ENCODE measurements at regions not wholly inside any gene's neighbourhood (a gene's known extent, or its start where the extent isn't known, plus 50 kb on each side); places are given as distances from the start of the nearest gene placed in this dataset.

DNA sequence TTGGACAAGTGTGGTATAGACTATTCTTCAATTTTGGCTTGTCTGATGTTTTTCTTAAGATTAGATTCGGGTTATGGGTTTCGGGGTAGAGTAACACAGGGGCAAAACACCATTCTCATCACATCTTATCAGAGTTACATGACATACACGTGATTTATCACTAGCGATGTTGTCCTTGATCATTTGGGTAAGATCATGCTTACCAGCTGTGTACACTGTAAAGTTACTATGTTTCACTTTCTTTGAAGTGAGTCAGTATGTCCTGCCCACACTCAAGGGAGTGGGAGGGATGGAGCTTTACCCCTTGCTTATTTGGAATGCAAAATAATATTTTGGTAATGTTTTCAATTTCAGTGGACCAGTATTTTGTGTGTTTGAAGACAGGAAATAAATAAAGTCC is 101.8 kb upstream of the TAF11L2 start:
- H3K9me3 ChIP-seq (replicated peaks; ENCODE audit: control insufficient read depth, insufficient read depth, low read length): no peaks in the 10 kb centered on the region
- H3K4me3 ChIP-seq (replicated peaks in 1 of 3; ENCODE audit: insufficient read depth in 1 of 3, low read depth in 1 of 3, low read length in 3 of 3): no peak overlapping the region
- ChIA-PET POLR2A (no interaction called here), CTCF (no interaction called here)
- no peak overlapping the region for H3K27ac ChIP-seq (ENCODE audit: insufficient read depth, low read depth, low read length)
- TF ChIP-seq GATA2 (IDR thresholded peaks at IDR 0.05; ENCODE audit: insufficient read depth, insufficient read length, low read depth, low read length): no peak
- TF ChIP-seq POLR2A (IDR thresholded peaks at IDR 0.05; ENCODE audit: low read depth, low read length): no peak
- TF ChIP-seq POLR2AphosphoS5 (IDR thresholded peaks at IDR 0.05; ENCODE audit: insufficient read depth, low read depth, low read length): no peak
- TF ChIP-seq, protein P1, sequence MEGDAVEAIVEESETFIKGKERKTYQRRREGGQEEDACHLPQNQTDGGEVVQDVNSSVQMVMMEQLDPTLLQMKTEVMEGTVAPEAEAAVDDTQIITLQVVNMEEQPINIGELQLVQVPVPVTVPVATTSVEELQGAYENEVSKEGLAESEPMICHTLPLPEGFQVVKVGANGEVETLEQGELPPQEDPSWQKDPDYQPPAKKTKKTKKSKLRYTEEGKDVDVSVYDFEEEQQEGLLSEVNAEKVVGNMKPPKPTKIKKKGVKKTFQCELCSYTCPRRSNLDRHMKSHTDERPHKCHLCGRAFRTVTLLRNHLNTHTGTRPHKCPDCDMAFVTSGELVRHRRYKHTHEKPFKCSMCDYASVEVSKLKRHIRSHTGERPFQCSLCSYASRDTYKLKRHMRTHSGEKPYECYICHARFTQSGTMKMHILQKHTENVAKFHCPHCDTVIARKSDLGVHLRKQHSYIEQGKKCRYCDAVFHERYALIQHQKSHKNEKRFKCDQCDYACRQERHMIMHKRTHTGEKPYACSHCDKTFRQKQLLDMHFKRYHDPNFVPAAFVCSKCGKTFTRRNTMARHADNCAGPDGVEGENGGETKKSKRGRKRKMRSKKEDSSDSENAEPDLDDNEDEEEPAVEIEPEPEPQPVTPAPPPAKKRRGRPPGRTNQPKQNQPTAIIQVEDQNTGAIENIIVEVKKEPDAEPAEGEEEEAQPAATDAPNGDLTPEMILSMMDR (IDR thresholded peaks at IDR 0.05; ENCODE audit: extremely low read depth in 1 of 2, insufficient read depth in 1 of 2, low read depth in 1 of 2, low read length in 2 of 2): no peak
- no peaks in the 10 kb centered on the region for H3K4me1 ChIP-seq (ENCODE audit: control insufficient read depth, extremely low read depth, insufficient read depth, low read length)
- no peaks in the 10 kb centered on the region for H3K9me1 ChIP-seq (replicated peaks; ENCODE audit: control insufficient read depth, extremely low read depth, insufficient read depth, low read length)
- H2AFZ ChIP-seq (ENCODE audit: low read depth, low read length): no peak overlapping the region
- intact Hi-C loops (cut with micrococcal nuclease) (no loop called here), dilution Hi-C loops (cut with MboI; ENCODE audit: extremely low pct_ligation_motif_present, low sequenced_read_pairs) (no loop called here)
- no peak overlapping the region for H3K4me2 ChIP-seq (ENCODE audit: insufficient read depth, low read length)
- no TSS peak for BruUV-seq (replicated peaks)
- FAIRE-seq (no peak), DNase-seq (ENCODE audit: low read depth, low spot score) (no peak)
- no peaks in the 10 kb centered on the region for H3K79me2 ChIP-seq (ENCODE audit: control insufficient read depth, insufficient read depth, low read length)
- no peak overlapping the region for H3K9ac ChIP-seq (replicated peaks; ENCODE audit: extremely low read depth, insufficient read depth, low read length)
- H4K20me1 ChIP-seq (replicated peaks; ENCODE audit: control insufficient read depth, extremely low read depth, insufficient read depth, low read length): no peaks in the 10 kb centered on the region
- H3K36me3 ChIP-seq (ENCODE audit: control insufficient read depth in 2 of 2, extremely low read depth in 1 of 2, insufficient read depth in 2 of 2, low read length in 2 of 2): no peaks in the 10 kb centered on the region
- H3K27me3 ChIP-seq (ENCODE audit: control insufficient read depth in 2 of 2, insufficient read depth in 2 of 2, low read length in 2 of 2): peaks cover 4 to 9% of the 10 kb centered on the region in 2 experiments

DNA sequence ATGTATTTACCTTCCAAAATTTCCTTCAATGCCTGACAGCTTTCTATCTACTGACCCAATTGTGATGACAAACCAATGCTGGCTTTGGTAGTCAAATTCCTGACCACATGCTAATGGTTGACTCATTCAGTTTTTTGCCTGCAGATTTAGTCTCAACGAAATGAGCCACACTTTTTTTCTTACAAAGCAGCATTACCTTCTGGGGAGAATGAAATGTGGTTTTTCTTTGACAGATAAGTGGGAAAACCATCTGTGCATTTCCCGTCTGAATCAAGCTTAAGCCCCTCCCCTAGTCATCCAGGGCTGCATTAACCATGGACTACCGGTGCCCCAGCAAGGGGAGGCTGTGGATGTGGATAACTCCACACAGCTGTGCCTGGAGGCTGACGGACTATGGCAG is 99.6 kb upstream of the TAF11L2 start:
- Histone ChIP-seq H3K27me3 (ENCODE audit: control insufficient read depth in 2 of 2, insufficient read depth in 2 of 2, low read length in 2 of 2) (peaks cover 7 to 29% of the 10 kb centered on the region in 2 experiments), H3K4me3 (replicated peaks in 1 of 3; ENCODE audit: insufficient read depth in 1 of 3, low read depth in 1 of 3, low read length in 3 of 3) (no peak overlapping the region), H3K9me1 (replicated peaks; ENCODE audit: control insufficient read depth, extremely low read depth, insufficient read depth, low read length) (no peaks in the 10 kb centered on the region), H3K4me2 (ENCODE audit: insufficient read depth, low read length) (no peak overlapping the region), H3K27ac (ENCODE audit: insufficient read depth, low read depth, low read length) (no peak overlapping the region), H4K20me1 (replicated peaks; ENCODE audit: control insufficient read depth, extremely low read depth, insufficient read depth, low read length) (no peaks in the 10 kb centered on the region), H3K36me3 (ENCODE audit: control insufficient read depth in 2 of 2, extremely low read depth in 1 of 2, insufficient read depth in 2 of 2, low read length in 2 of 2) (no peaks in the 10 kb centered on the region), H2AFZ (ENCODE audit: low read depth, low read length) (no peak overlapping the region), H3K4me1 (ENCODE audit: control insufficient read depth, extremely low read depth, insufficient read depth, low read length) (no peaks in the 10 kb centered on the region), H3K9ac (replicated peaks; ENCODE audit: extremely low read depth, insufficient read depth, low read length) (no peak overlapping the region), H3K79me2 (ENCODE audit: control insufficient read depth, insufficient read depth, low read length) (no peaks in the 10 kb centered on the region), H3K9me3 (replicated peaks; ENCODE audit: control insufficient read depth, insufficient read depth, low read length) (no peaks in the 10 kb centered on the region)
- FAIRE-seq (no peak), DNase-seq (ENCODE audit: low read depth, low spot score) (no peak)
- dilution Hi-C loops (cut with MboI; ENCODE audit: extremely low pct_ligation_motif_present, low sequenced_read_pairs): no loop called here
- intact Hi-C loops (cut with micrococcal nuclease): no loop called here
- ChIA-PET CTCF (no interaction called here), POLR2A (no interaction called here)
- TF ChIP-seq, protein P2, sequence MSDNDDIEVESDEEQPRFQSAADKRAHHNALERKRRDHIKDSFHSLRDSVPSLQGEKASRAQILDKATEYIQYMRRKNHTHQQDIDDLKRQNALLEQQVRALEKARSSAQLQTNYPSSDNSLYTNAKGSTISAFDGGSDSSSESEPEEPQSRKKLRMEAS (IDR thresholded peaks at IDR 0.05; ENCODE audit: insufficient read depth, insufficient read length): no peak
- TF ChIP-seq POLR2A (IDR thresholded peaks at IDR 0.05; ENCODE audit: low read depth, low read length): no peak
- no peak for TF ChIP-seq FOS (IDR thresholded peaks at IDR 0.05; ENCODE audit: borderline replicate concordance, insufficient read depth, low read length)
- no peak for TF ChIP-seq POLR2AphosphoS5 (IDR thresholded peaks at IDR 0.05; ENCODE audit: insufficient read depth, low read depth, low read length)
- TF ChIP-seq GATA2 (IDR thresholded peaks at IDR 0.05; ENCODE audit: insufficient read depth, insufficient read length, low read depth, low read length): no peak
- TF ChIP-seq JUN (IDR thresholded peaks at IDR 0.05; ENCODE audit: borderline replicate concordance, insufficient read depth, insufficient read length, low read depth): no peak
- no peak for TF ChIP-seq MYC (IDR thresholded peaks at IDR 0.05; ENCODE audit: low read depth, low read length)
- TF ChIP-seq, protein P1 (IDR thresholded peaks at IDR 0.05; ENCODE audit: extremely low read depth in 1 of 2, insufficient read depth in 1 of 2, low read depth in 1 of 2, low read length in 2 of 2): no peak
- no peak for TF ChIP-seq EZH2 (IDR thresholded peaks at IDR 0.05; ENCODE audit: borderline replicate concordance, low read depth, low read length, severe bottlenecking)
- BruUV-seq (replicated peaks): no TSS peak
